ENCODE measurements at regions not wholly inside any gene's neighbourhood (a gene's known extent, or its start where the extent isn't known, plus 50 kb on each side); places are given as distances from the start of the nearest gene placed in this dataset.

DNA sequence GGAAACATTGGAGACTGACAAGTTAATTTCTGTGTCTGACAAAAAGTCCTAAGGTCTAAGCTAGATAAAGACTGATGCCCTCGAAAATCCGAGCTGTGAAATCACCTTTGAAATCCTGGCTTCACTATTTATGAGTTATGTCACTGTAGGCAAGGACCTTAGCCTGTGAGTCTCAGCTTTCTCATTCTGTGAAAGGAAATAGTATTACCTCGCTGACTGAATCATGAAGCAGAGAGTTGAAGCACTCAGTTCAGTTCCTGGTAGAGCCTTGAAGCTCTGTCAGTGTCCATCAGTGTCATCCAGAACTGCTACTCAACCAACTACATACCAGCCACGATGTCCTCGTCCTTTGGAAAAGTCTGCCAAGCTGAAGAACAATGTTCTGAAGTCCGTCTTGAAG lies 1025.6 kb upstream of the GYPC start:
- no peak overlapping the region for H3K27ac ChIP-seq
- H3F3A ChIP-seq (ENCODE audit: insufficient read depth, low read depth): no peaks in the 10 kb centered on the region
- H4K20me1 ChIP-seq (ENCODE audit: insufficient read depth): no peaks in the 10 kb centered on the region
- ChIA-PET CTCF (no interaction called here), POLR2A (ENCODE audit: unreplicated experiment) (no interaction called here)
- H3K4me2 ChIP-seq: no peak overlapping the region
- no peaks in the 10 kb centered on the region for H3K27me3 ChIP-seq (ENCODE audit: insufficient read depth, low read depth)
- TF ChIP-seq, protein P1, sequence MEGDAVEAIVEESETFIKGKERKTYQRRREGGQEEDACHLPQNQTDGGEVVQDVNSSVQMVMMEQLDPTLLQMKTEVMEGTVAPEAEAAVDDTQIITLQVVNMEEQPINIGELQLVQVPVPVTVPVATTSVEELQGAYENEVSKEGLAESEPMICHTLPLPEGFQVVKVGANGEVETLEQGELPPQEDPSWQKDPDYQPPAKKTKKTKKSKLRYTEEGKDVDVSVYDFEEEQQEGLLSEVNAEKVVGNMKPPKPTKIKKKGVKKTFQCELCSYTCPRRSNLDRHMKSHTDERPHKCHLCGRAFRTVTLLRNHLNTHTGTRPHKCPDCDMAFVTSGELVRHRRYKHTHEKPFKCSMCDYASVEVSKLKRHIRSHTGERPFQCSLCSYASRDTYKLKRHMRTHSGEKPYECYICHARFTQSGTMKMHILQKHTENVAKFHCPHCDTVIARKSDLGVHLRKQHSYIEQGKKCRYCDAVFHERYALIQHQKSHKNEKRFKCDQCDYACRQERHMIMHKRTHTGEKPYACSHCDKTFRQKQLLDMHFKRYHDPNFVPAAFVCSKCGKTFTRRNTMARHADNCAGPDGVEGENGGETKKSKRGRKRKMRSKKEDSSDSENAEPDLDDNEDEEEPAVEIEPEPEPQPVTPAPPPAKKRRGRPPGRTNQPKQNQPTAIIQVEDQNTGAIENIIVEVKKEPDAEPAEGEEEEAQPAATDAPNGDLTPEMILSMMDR (conservative IDR thresholded peaks at IDR 0.05): no peak
- TF ChIP-seq EZH2 (IDR thresholded peaks at IDR 0.05; ENCODE audit: low read depth): no peak
- no peaks in the 10 kb centered on the region for H3K9me2 ChIP-seq (ENCODE audit: insufficient read depth)
- BruUV-seq (replicated peaks): no TSS peak
- H3K36me3 ChIP-seq (ENCODE audit: low read depth): no peaks in the 10 kb centered on the region
- H3K4me3 ChIP-seq: no peak overlapping the region
- no peak for DNase-seq
- no peaks in the 10 kb centered on the region for H3K79me2 ChIP-seq (ENCODE audit: low read depth)
- H3K9me3 ChIP-seq (ENCODE audit: insufficient read depth, low read depth): no peaks in the 10 kb centered on the region
- intact Hi-C loops (cut with micrococcal nuclease; ENCODE audit: unreplicated experiment): no loop called here
- no peak overlapping the region for H2AFZ ChIP-seq
- H3K4me1 ChIP-seq (replicated peaks; ENCODE audit: insufficient read depth): no peaks in the 10 kb centered on the region

DNA sequence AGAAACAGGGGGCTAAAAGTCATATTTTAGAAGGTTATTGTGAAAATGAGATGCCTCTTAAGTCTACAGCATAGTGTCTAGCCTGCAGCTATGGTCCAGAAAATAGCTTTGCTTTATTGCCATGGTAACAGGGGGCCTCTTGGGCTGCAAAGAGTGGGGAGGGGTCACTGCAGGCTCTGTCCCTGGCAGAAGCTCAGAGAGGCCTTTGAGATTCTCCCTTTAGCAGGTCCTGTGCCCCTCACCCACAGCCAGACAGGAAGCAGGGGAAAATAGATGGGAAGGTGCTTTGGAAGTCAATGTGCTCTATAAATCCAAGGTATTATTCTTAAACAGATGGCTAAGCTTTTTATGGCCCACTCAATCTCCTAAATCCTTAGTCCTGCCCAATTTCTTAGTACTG lies 1021.3 kb upstream of the GYPC start:
- H3K36me3 ChIP-seq (ENCODE audit: low read depth): no peaks in the 10 kb centered on the region
- no TSS peak for BruUV-seq (replicated peaks)
- H3K4me1 ChIP-seq (replicated peaks; ENCODE audit: insufficient read depth): no peaks in the 10 kb centered on the region
- no peak overlapping the region for H2AFZ ChIP-seq
- no peaks in the 10 kb centered on the region for H3K9me2 ChIP-seq (ENCODE audit: insufficient read depth)
- DNase-seq: no peak
- no peaks in the 10 kb centered on the region for H3F3A ChIP-seq (ENCODE audit: insufficient read depth, low read depth)
- ChIA-PET CTCF (no interaction called here), POLR2A (ENCODE audit: unreplicated experiment) (no interaction called here)
- H3K79me2 ChIP-seq (ENCODE audit: low read depth): no peaks in the 10 kb centered on the region
- no peaks in the 10 kb centered on the region; the same call in 1 of the 2 replicates for H3K27me3 ChIP-seq (ENCODE audit: insufficient read depth, low read depth)
- H3K4me2 ChIP-seq: no peak overlapping the region
- intact Hi-C loops (cut with micrococcal nuclease; ENCODE audit: unreplicated experiment): no loop called here
- TF ChIP-seq, protein P1 (conservative IDR thresholded peaks at IDR 0.05): no peak
- TF ChIP-seq EZH2 (IDR thresholded peaks at IDR 0.05; ENCODE audit: low read depth): no peak
- H3K4me3 ChIP-seq: no peak overlapping the region
- no peak overlapping the region for H3K27ac ChIP-seq
- H3K9me3 ChIP-seq (ENCODE audit: insufficient read depth, low read depth): no peaks in the 10 kb centered on the region
- no peaks in the 10 kb centered on the region for H4K20me1 ChIP-seq (ENCODE audit: insufficient read depth)

DNA sequence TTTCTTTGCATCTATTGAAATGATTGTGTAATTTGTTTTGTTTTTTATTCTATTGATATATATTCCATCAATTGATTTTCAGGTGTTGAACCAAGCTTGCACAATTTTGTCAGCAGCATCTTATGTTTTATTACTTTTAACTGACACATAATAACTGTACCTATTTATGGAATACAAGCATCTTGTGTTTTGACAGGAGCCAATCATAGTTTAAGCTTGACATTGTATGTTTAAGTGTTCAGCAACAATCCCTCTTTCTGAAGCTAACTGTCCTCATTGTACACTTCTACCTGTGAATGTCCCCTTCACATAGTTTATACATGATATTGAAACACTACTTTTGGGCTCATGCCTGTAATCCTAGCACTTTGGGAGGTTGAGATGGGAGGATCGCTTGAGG lies 1017.6 kb upstream of the GYPC start:
- Histone ChIP-seq H3K36me3 (ENCODE audit: low read depth) (no peaks in the 10 kb centered on the region), H3K9me2 (ENCODE audit: insufficient read depth) (no peaks in the 10 kb centered on the region), H3K27me3 (ENCODE audit: insufficient read depth, low read depth) (peaks cover 6% of the 10 kb centered on the region; the same call in 1 of the 2 replicates), H3F3A (ENCODE audit: insufficient read depth, low read depth) (no peaks in the 10 kb centered on the region), H3K27ac (no peak overlapping the region), H4K20me1 (ENCODE audit: insufficient read depth) (no peaks in the 10 kb centered on the region), H3K9me3 (ENCODE audit: insufficient read depth, low read depth) (no peaks in the 10 kb centered on the region), H3K4me2 (no peak overlapping the region), H3K4me3 (no peak overlapping the region), H3K79me2 (ENCODE audit: low read depth) (no peaks in the 10 kb centered on the region), H2AFZ (no peak overlapping the region), H3K4me1 (replicated peaks; ENCODE audit: insufficient read depth) (no peaks in the 10 kb centered on the region)
- intact Hi-C loops (cut with micrococcal nuclease; ENCODE audit: unreplicated experiment): no loop called here
- TF ChIP-seq, protein P1 (conservative IDR thresholded peaks at IDR 0.05): no peak
- TF ChIP-seq EZH2 (IDR thresholded peaks at IDR 0.05; ENCODE audit: low read depth): no peak
- ChIA-PET CTCF (no interaction called here), POLR2A (ENCODE audit: unreplicated experiment) (no interaction called here)
- no TSS peak for BruUV-seq (replicated peaks)
- no peak for DNase-seq

Data from PC-9 (cell line).